KOPT-K1 (cell line): ENCODE measurements at regions not wholly inside any gene's neighbourhood (a gene's known extent, or its start where the extent isn't known, plus 50 kb on each side); places are given as distances from the start of the nearest gene placed in this dataset.

Experiments
- H3K27ac ChIP-seq: fragments of 200-600 bp; sonication (generic); 2 replicates; pipeline ENCODE4 v1.5.1; 2016; ENCODE audit warnings: antibody characterized with exemption, mild to moderate bottlenecking, low read depth, low read length; ENCODE audit not compliant: poor library complexity, severe bottlenecking
- H3K36me3 ChIP-seq: fragments of 200-600 bp; sonication (generic); 2 replicates; pipeline ENCODE4 v1.5.1; 2017; ENCODE audit warnings: antibody characterized with exemption, mild to moderate bottlenecking, low read length, moderate library complexity; ENCODE audit not compliant: insufficient read depth
- H3K9me3 ChIP-seq: fragments of 200-600 bp; sonication (generic); 2 replicates; pipeline ENCODE4 v1.5.1; 2017; ENCODE audit warnings: antibody characterized with exemption, low read length, mild to moderate bottlenecking; ENCODE audit not compliant: insufficient read depth, poor library complexity, severe bottlenecking

DNA sequence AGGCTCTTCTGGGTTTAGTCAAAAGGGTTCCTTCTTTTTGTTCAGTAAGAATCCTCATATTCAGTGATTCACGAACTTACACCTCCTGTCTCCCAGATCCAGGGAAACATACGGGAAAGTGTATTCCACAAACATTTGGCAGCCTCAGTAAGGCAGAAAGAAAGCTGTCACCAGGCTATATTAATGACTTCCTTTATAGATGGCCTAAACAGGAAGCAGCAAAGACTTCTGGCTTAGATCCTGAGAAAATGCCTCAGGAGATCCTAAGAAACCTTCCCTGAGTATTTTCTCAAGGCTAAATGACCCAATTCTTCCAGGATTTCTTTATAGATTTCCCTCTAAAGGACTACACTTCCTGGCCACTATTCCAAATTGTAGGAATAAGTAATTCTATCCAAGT is 1995.5 kb upstream of the CELF4 start:
- no peak overlapping the region for H3K27ac ChIP-seq
- no peaks in the 10 kb centered on the region for H3K9me3 ChIP-seq
- H3K36me3 ChIP-seq = no peaks in the 10 kb centered on the region

DNA sequence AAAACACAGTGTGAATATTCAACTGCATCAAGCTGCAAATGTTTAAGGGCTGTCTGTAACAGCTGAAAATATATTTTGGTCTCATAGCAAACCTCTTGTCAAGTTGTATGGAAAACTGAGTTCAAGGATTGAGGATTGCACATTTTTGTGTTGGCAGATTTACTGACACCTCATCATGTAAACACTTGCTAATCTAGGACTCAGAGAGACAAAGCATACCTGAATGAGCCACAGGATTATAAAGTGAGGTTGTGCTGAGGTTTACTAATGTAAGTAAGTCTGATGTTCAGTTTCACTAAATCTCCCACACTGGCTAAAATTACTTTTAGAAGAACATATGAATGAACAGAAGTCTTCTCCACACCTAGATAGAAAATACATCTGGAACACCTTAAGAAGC is 1993.1 kb upstream of the CELF4 start:
- Histone ChIP-seq H3K9me3 (no peaks in the 10 kb centered on the region), H3K27ac (no peak overlapping the region), H3K36me3 (no peaks in the 10 kb centered on the region)

DNA sequence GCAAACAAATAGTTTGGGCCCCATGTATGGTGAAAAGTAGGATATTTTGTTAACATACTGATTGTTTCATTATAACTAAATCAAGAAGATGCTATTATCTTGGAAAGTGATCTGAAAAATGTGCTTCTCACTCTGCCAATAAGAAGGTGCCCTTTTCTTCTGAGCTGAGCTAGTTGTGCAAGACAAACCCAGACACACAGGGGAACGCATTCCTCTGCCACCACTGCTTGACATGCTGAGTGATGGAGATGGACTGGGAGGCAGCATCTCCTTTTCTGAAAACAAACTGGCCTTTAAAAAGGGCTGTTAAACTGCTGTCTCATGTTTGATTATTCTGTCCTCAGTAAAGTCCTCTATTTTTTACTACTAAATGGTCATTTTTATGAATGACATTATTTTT is 1989.9 kb upstream of the CELF4 start:
- no peaks in the 10 kb centered on the region for H3K36me3 ChIP-seq
- peaks cover 3% of the 10 kb centered on the region for H3K9me3 ChIP-seq
- H3K27ac ChIP-seq = no peak overlapping the region

DNA sequence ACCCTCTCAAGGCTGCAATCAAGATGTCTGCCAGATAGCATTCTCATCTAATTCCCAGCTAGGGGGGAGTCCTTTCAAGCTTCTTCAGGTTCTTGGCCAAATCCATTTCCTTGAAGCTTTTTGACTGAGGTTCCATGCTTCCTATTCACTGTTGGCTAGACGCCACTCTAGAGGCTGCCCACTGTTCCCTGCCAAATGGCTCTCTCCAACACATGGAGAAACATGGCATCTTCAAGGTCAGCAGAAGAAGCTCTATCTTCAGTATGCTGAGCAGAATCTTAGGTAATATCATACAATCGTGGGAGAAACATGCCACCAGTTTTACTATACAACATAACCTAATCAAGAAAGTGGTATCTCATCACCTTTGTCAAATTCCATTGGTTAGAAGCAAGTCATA is 1985.1 kb upstream of the CELF4 start:
- H3K9me3 ChIP-seq = peaks cover 4% of the 10 kb centered on the region
- no peak overlapping the region for H3K27ac ChIP-seq
- no peaks in the 10 kb centered on the region for H3K36me3 ChIP-seq

DNA sequence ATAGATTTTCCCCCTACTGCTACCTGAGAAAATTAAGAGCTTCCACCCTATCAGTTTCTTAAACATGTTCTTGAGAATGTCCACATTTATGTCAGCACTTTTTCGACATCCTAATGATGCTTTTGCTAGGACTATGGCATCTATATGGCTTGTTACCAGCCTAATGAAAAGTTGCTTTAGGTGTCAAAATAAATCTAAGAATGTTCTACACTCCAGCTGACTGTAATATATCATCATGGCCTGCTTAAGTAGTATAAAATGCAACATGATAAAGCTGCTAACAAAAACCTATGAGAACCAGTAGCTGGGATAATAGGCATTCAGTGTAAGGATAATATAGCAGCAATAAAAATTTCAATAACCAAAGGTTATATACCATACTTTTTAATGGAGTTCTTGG is 1983.5 kb upstream of the CELF4 start:
- Histone ChIP-seq H3K27ac (no peak overlapping the region), H3K9me3 (peaks cover 4% of the 10 kb centered on the region), H3K36me3 (no peaks in the 10 kb centered on the region)

DNA sequence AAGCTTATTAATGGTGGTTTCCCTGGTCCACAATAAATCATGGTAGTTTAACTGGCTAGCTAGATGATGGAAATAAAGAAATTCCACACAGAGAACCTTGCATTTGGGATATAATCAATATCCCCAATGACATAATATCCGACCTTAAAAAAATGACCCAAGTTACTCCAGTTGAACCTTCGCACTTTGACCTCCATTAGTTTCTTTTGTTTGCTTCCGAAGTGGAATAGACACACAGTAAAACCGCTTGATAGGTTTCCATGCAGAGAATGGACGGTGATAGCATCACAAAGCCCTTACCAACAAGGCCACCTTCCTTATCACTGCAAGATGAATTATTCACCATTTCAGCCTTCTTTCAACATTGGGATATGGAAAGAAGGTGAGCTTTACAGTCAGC is 1966.1 kb upstream of the CELF4 start:
- Histone ChIP-seq H3K36me3 (no peaks in the 10 kb centered on the region), H3K27ac (no peak overlapping the region), H3K9me3 (no peaks in the 10 kb centered on the region)

DNA sequence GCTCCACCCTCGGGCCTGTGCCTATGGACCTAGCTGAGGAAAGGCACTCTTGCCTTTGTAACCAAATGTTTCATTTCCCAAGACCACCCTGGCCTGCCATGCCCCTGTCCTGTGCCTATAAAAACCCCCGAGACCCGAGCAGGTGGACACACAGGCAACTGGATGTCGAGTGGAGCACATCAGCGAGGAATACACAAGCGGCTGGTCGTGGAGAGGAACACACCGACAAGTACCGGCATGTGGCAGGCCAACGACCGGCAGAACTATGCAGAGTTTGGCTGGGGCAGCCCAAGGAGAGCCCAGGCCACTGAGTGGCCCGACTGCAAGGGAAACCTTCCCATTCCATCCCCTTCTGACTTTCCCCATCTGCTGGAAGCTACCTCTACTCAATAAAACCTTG is 1963.8 kb upstream of the CELF4 start:
- no peaks in the 10 kb centered on the region for H3K9me3 ChIP-seq
- H3K27ac ChIP-seq = no peak overlapping the region
- H3K36me3 ChIP-seq = no peaks in the 10 kb centered on the region

DNA sequence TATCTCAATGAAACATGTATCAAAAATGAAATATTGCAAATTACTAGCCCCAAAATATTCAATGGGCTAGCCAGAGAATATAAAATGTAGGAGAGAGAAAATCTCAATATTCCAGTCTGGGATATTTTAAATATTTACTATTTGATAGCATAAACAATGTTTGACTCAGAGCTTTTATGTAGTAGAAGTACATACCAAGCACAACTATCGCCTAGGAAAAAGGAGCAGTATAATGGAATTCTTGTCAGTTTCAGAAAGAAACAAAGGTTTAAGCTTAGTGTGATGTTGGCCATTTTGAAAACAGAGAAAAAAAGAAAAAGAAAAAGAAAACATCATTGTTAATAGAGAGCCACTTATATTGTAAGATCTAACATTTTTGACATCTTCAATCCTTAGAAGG is 1961.9 kb upstream of the CELF4 start:
- no peaks in the 10 kb centered on the region for H3K36me3 ChIP-seq
- no peaks in the 10 kb centered on the region for H3K9me3 ChIP-seq
- H3K27ac ChIP-seq = no peak overlapping the region

DNA sequence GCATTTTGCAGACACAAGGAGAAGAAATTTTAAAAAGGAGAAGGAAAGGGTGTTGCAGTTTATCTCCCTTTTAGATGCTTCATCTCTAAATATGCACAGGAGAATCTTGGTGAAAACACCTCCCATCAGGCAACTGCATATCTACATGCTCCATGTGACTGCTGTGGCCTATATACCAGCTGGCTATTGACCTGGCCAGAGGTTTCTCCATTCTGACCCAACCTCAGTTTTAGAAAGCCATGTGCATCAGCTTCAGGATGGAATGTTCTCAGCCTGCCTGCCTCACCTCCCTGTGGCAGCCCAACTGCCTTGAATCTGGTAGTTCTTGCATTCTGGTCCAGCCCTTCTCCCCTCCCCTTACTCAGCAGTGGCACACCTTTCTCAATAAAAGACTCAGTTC is 1958.8 kb upstream of the CELF4 start:
- H3K36me3 ChIP-seq = no peaks in the 10 kb centered on the region
- H3K9me3 ChIP-seq = no peaks in the 10 kb centered on the region
- H3K27ac ChIP-seq = no peak overlapping the region

DNA sequence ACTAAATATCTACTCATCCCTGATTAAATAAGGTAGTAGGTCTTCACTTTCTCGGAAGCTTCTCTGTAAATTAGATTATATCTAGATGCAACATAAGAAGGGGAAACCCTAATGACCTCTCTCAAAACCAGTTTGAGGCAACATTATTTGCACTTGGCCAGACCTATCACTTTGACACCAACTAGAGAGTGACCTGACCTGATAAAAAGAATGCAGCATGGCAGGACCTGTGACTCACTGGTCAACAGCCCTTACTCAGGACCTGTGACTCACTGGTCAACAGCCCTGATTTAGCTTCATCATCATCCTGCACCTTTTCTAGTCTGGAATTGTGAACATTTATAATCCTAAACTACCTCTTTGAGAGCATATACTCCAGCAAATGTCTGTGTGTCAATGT is 1957.7 kb upstream of the CELF4 start:
- H3K27ac ChIP-seq = no peak overlapping the region
- H3K36me3 ChIP-seq = no peaks in the 10 kb centered on the region
- H3K9me3 ChIP-seq = no peaks in the 10 kb centered on the region

DNA sequence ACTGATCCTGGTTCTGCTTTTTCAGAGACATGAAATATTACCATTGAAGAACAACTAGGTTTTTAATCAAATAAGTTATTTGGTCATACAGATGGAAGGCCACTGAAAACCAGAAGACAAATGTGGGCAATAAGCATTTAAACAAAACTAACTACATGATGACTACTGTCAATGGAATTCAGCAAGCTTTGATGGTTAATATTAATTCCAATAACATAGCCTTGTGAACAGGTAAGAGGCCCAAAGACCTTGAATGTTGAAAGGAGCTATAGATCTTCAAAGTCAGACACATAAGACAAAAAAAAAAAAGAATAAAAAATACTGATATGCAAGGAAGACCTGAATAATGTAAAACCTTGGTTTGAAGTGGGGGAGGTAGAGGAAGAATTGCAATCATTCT is 1955.6 kb upstream of the CELF4 start:
- Histone ChIP-seq H3K9me3 (no peaks in the 10 kb centered on the region), H3K27ac (no peak overlapping the region), H3K36me3 (no peaks in the 10 kb centered on the region)

DNA sequence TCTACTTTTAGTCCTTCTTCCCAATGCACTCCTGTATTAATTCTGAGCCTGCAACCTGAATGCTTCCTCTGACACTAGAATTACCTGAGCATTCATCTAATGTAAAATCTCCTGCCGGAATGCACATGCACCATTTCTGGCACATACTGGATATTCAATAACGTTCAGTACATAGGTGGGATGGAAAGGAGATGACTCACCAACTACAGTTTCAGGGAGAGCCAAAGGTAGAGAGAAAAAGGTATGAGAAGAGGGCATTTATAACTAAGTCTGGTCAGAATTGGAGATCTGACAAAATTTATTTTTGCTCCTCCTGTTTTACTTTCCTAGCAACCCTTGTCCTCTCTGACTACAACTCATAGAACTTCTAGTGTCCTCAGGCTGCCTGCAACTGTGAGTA is 1954.1 kb upstream of the CELF4 start:
- Histone ChIP-seq H3K36me3 (no peaks in the 10 kb centered on the region), H3K27ac (no peak overlapping the region), H3K9me3 (no peaks in the 10 kb centered on the region)

DNA sequence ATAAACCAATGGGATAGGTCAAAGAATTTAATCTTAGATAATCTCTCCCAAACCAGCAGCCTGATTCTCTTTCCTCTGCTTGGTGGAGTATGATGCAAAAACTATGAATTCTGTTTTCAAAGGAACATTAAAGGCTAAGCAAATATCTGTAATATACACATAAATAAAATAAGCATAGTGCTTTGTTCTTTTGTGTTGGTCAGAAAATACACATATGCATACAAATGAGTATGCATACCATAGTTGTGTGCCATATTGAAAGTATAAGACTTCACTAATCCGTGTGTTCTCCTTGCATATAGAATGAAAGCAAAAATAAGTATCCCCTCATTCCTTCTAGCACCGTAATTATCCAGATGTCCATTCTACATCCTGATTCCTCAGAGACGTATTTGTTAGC is 1949.7 kb upstream of the CELF4 start:
- Histone ChIP-seq H3K36me3 (no peaks in the 10 kb centered on the region), H3K27ac (no peak overlapping the region), H3K9me3 (no peaks in the 10 kb centered on the region)

DNA sequence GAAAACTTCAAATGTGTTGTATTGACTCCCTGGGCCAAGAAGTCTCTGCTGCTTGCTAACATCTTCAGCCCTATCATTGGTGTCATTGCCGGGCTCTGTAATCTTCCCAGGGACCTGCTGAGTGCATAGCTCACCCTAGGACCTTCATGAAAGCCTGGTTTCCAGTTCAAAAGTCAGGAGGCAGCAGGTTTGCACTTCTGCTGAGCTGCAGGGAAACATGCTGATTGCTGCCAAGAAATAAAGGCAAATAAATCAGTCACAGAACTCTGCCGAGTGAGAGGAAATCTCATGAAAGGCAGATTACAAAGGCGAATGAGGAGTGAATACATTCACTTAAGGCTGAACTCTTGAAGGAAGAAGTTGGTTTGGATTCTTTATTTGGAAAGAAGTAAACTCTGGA is 1947.6 kb upstream of the CELF4 start:
- no peaks in the 10 kb centered on the region for H3K36me3 ChIP-seq
- no peaks in the 10 kb centered on the region for H3K9me3 ChIP-seq
- H3K27ac ChIP-seq = no peak overlapping the region

DNA sequence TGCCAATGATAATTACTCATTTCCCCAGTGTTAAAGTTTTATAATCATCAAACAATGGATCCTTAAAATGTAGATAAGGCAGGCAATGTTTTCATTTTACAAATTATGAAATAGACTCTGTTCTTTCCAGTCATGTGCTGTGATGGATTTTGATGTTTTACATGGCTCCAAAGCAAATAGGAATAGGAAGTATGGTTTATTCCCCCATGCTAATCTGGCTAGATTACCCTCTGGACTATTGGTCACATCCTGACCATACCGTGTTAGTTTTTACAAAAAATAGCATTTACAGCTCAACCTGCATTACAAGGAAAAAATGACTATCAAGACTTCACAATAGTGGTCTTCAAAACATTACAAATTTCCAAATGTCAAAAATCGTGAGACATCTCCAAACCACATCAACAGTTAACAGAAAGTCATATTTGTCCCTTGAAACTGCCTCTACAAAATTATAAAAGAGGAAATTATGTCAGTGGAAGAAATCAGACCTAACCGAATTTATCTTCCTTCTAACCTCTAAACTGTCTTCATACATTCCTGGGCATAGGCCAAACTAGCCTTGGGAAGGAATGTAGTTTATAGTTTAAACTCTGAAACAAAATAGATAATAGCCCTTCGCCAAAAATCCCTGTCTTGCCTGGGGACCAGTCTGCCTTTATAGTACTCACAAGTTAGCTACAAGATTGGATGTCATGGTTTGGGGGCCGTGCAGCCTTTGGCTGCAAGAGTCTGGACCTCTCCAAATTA is 1941.2 kb upstream of the CELF4 start:
- no peaks in the 10 kb centered on the region for H3K9me3 ChIP-seq
- no peaks in the 10 kb centered on the region for H3K36me3 ChIP-seq
- H3K27ac ChIP-seq = no peak overlapping the region

DNA sequence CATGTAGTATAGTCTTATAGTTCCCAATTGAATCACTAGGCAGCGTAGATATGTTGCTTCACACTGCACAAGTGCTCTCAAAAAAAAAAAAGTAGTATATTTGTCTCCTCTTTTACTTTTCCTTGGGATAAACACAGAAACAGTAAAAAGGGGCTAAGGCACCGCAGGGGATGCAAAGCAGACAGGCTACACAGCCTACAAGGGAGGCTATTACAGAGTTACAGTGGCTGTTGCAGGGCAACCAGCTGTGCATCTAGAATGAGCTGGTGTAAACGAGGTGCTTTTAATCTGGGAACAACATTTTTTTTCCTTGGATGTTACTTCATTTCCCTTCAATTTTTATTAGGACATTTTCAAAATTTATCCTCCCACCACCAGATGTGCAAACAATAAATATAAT is 1934.7 kb upstream of the CELF4 start:
- no peaks in the 10 kb centered on the region for H3K36me3 ChIP-seq

More for the DNA sequence above, 1934.7 kb upstream of the CELF4 start:
- Histone ChIP-seq H3K27ac (no peak overlapping the region), H3K9me3 (no peaks in the 10 kb centered on the region)
